ENCODE measurements at regions not wholly inside any gene's neighbourhood (a gene's known extent, or its start where the extent isn't known, plus 50 kb on each side); places are given as distances from the start of the nearest gene placed in this dataset.

GRCh38 chr1:166457700-166458099 is 290.9 kb upstream of the FAM78B start:
- Histone ChIP-seq H3K36me3 (replicated peaks; ENCODE audit: insufficient read depth, low read length) (no peaks in the 10 kb centered on the region), H4K20me1 (ENCODE audit: insufficient read depth, low read length) (no peaks in the 10 kb centered on the region; the same call in 1 of the 2 replicates), H3K27me3 (replicated peaks; ENCODE audit: insufficient read depth, low read length) (no peaks in the 10 kb centered on the region), H3K9me3 (replicated peaks; ENCODE audit: insufficient read depth, low read length) (no peaks in the 10 kb centered on the region), H2AFZ (ENCODE audit: low read length) (no peak overlapping the region), H3K79me2 (ENCODE audit: low read length) (no peaks in the 10 kb centered on the region), H3F3A (ENCODE audit: insufficient read depth, low read length) (no peaks in the 10 kb centered on the region), H3K9ac (ENCODE audit: low read length) (no peak overlapping the region), H3K4me3 (ENCODE audit: low read length) (no peak overlapping the region), H3K4me1 (ENCODE audit: low read length) (no peaks in the 10 kb centered on the region), H3K9me2 (replicated peaks; ENCODE audit: insufficient read depth, low read length) (no peaks in the 10 kb centered on the region), H3K27ac (ENCODE audit: low read length) (no peak overlapping the region), H3K4me2 (ENCODE audit: low read depth, low read length) (no peak overlapping the region)
- no peak for TF ChIP-seq EZH2phosphoT487 (IDR thresholded peaks at IDR 0.05; ENCODE audit: low read length)
- TF ChIP-seq, protein P1, sequence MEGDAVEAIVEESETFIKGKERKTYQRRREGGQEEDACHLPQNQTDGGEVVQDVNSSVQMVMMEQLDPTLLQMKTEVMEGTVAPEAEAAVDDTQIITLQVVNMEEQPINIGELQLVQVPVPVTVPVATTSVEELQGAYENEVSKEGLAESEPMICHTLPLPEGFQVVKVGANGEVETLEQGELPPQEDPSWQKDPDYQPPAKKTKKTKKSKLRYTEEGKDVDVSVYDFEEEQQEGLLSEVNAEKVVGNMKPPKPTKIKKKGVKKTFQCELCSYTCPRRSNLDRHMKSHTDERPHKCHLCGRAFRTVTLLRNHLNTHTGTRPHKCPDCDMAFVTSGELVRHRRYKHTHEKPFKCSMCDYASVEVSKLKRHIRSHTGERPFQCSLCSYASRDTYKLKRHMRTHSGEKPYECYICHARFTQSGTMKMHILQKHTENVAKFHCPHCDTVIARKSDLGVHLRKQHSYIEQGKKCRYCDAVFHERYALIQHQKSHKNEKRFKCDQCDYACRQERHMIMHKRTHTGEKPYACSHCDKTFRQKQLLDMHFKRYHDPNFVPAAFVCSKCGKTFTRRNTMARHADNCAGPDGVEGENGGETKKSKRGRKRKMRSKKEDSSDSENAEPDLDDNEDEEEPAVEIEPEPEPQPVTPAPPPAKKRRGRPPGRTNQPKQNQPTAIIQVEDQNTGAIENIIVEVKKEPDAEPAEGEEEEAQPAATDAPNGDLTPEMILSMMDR (IDR thresholded peaks at IDR 0.05; ENCODE audit: low read length), result no peak
- TF ChIP-seq EZH2 (optimal IDR thresholded peaks at IDR 0.05; ENCODE audit: low read depth, low read length), result no peak
- DNase-seq, result no peak

DNA sequence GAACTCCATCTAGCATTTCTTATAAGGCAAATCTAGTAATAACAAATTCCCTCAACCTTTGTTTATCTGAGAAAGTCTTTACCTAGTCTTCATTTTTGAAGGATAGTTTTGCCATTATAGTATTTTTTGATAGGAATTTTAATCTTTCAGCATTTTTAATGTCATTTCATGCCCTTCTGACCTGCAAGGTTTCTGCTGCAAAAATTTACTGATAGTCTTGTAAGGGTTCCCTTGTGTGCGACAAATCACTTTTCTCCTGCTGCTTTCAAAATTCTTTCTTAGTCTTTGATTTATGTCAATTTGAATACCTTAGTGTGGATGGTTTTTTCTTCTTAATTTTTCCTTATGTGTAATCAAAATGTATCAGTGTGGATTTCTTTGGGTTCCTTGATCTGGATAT is 297.5 kb upstream of the FAM78B start:
- Histone ChIP-seq H4K20me1 (ENCODE audit: insufficient read depth, low read length) (no peaks in the 10 kb centered on the region; the same call in 1 of the 2 replicates), H3K4me2 (ENCODE audit: low read depth, low read length) (no peak overlapping the region), H3K9me3 (replicated peaks; ENCODE audit: insufficient read depth, low read length) (0 out of 2 replicates have a peak, but pooled peaks cover 5% of the 10 kb centered on the region), H3K4me3 (ENCODE audit: low read length) (no peak overlapping the region), H3K27ac (ENCODE audit: low read length) (no peak overlapping the region), H3K9me2 (replicated peaks; ENCODE audit: insufficient read depth, low read length) (no peaks in the 10 kb centered on the region), H3K4me1 (ENCODE audit: low read length) (no peaks in the 10 kb centered on the region), H3K9ac (ENCODE audit: low read length) (no peak overlapping the region), H3K79me2 (ENCODE audit: low read length) (no peaks in the 10 kb centered on the region), H3K36me3 (replicated peaks; ENCODE audit: insufficient read depth, low read length) (no peaks in the 10 kb centered on the region), H2AFZ (ENCODE audit: low read length) (no peak overlapping the region), H3K27me3 (replicated peaks; ENCODE audit: insufficient read depth, low read length) (no peaks in the 10 kb centered on the region), H3F3A (ENCODE audit: insufficient read depth, low read length) (no peaks in the 10 kb centered on the region)
- TF ChIP-seq EZH2phosphoT487 (IDR thresholded peaks at IDR 0.05; ENCODE audit: low read length) (no peak), EZH2 (optimal IDR thresholded peaks at IDR 0.05; ENCODE audit: low read depth, low read length) (no peak)
- TF ChIP-seq, protein P1 (IDR thresholded peaks at IDR 0.05; ENCODE audit: low read length), result no peak
- no peak for DNase-seq

- Histone ChIP-seq H3F3A (ENCODE audit: insufficient read depth, low read length) (no peaks in the 10 kb centered on the region), H3K4me3 (ENCODE audit: low read length) (no peak overlapping the region), H3K4me1 (ENCODE audit: low read length) (no peaks in the 10 kb centered on the region), H3K79me2 (ENCODE audit: low read length) (no peaks in the 10 kb centered on the region), H3K36me3 (replicated peaks; ENCODE audit: insufficient read depth, low read length) (no peaks in the 10 kb centered on the region), H2AFZ (ENCODE audit: low read length) (no peak overlapping the region), H4K20me1 (ENCODE audit: insufficient read depth, low read length) (no peaks in the 10 kb centered on the region), H3K27ac (ENCODE audit: low read length) (no peak overlapping the region), H3K9ac (ENCODE audit: low read length) (no peak overlapping the region), H3K27me3 (replicated peaks; ENCODE audit: insufficient read depth, low read length) (no peaks in the 10 kb centered on the region), H3K9me3 (replicated peaks; ENCODE audit: insufficient read depth, low read length) (no peaks in the 10 kb centered on the region), H3K4me2 (ENCODE audit: low read depth, low read length) (no peak overlapping the region), H3K9me2 (replicated peaks; ENCODE audit: insufficient read depth, low read length) (no peaks in the 10 kb centered on the region)
- no peak for DNase-seq
- TF ChIP-seq, protein P1 (IDR thresholded peaks at IDR 0.05; ENCODE audit: low read length), result no peak
- TF ChIP-seq EZH2phosphoT487 (IDR thresholded peaks at IDR 0.05; ENCODE audit: low read length) (no peak), EZH2 (optimal IDR thresholded peaks at IDR 0.05; ENCODE audit: low read depth, low read length) (no peak)
Measured at GRCh38 chr1:166470014-166470413, 303.2 kb upstream of the FAM78B start.

All from MM.1S (cell line).